HEK293 (cell line): ENCODE measurements at regions not wholly inside any gene's neighbourhood (a gene's known extent, or its start where the extent isn't known, plus 50 kb on each side); places are given as distances from the start of the nearest gene placed in this dataset.

Experiments
- CTCF ChIP-seq: fragments of 450-650 bp; formaldehyde crosslinking; IDR thresholded peaks from 2 replicates; pipeline ENCODE4 v1.5.1; 2016; ENCODE audit warnings: missing biosample characterization, missing genetic modification characterization
- YY1 ChIP-seq: fragments of 450-650 bp; formaldehyde crosslinking; IDR thresholded peaks from 2 replicates; pipeline ENCODE4 v1.5.1; 2018; ENCODE audit warnings: missing biosample characterization, missing genetic modification characterization
- ZBTB21 ChIP-seq: fragments of 450-650 bp; formaldehyde crosslinking; IDR thresholded peaks from 2 replicates; pipeline ENCODE4 v1.5.1; 2017; ENCODE audit warnings: missing biosample characterization, missing genetic modification characterization
- ZBTB7A ChIP-seq: fragments of 450-650 bp; formaldehyde crosslinking; IDR thresholded peaks from 2 replicates; pipeline ENCODE4 v1.5.1; 2016; ENCODE audit warnings: low read depth, missing biosample characterization, missing genetic modification characterization
- ZNF10 ChIP-seq: fragments of 450-650 bp; formaldehyde crosslinking; IDR thresholded peaks from 2 replicates; pipeline ENCODE4 v1.5.1; 2017; ENCODE audit warnings: missing biosample characterization, missing genetic modification characterization
- ZNF132 ChIP-seq: fragments of 450-650 bp; formaldehyde crosslinking; IDR thresholded peaks from 2 replicates; pipeline ENCODE4 v1.5.1; 2017; ENCODE audit warnings: missing biosample characterization, missing genetic modification characterization, borderline replicate concordance
- ZNF24 ChIP-seq: fragments of 450-650 bp; formaldehyde crosslinking; IDR thresholded peaks from 2 replicates; pipeline ENCODE4 v1.5.1; 2016; ENCODE audit warnings: missing biosample characterization, missing genetic modification characterization
- ZNF76 ChIP-seq: fragments of 450-650 bp; formaldehyde crosslinking; IDR thresholded peaks from 2 replicates; pipeline ENCODE4; 2016; ENCODE audit warnings: low read depth, missing biosample characterization, missing genetic modification characterization, borderline replicate concordance
- ZNF776 ChIP-seq: fragments of 450-650 bp; formaldehyde crosslinking; IDR thresholded peaks from 2 replicates; pipeline ENCODE4 v1.5.0; 2017; ENCODE audit warnings: missing biosample characterization, missing genetic modification characterization, borderline replicate concordance
- ZNF785 ChIP-seq: fragments of 450-650 bp; formaldehyde crosslinking; IDR thresholded peaks from 2 replicates; pipeline ENCODE4 v1.5.1; 2016; ENCODE audit warnings: missing biosample characterization, missing genetic modification characterization
- TF ChIP-seq, protein P1 (sequence below): fragments of 450-650 bp; formaldehyde crosslinking; conservative IDR thresholded peaks from 2 replicates; pipeline ENCODE4 v1.5.1; 2016; ENCODE audit warnings: low read depth, missing biosample characterization, missing genetic modification characterization
- TF ChIP-seq, protein P2 (sequence below): fragments of 450-650 bp; formaldehyde crosslinking; IDR thresholded peaks from 2 replicates; pipeline ENCODE4 v1.5.1; 2017; ENCODE audit warnings: missing biosample characterization, missing genetic modification characterization

DNA sequence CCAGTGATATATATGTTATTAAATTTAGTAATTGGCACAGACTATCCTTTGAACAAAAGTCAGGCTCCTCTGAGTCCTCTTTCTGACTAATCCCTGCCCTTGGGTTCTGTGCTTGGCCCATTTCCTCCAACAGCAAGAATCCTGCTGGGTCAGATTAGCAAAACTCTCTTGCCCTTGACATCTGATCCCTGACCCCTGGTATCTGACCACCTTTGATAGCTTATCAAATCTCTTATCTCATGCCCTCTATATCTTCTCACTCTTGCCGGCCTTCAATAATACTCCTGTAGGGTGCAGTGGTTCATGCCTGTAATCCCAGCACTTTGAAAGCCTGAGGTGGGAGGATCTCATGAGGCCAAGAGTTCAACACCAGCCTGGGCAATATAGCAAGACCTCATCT lies 245.5 kb upstream of the FAM47A start:
- no peak for TF ChIP-seq ZBTB21 (tag by site-specific recombination)
- TF ChIP-seq ZBTB7A (tag by site-specific recombination): no peak
- TF ChIP-seq ZNF24 (tag by site-specific recombination): no peak
- no peak for TF ChIP-seq ZNF76
- TF ChIP-seq CTCF (tag by site-specific recombination): no peak
- no peak for TF ChIP-seq ZNF10 (tag by site-specific recombination)
- TF ChIP-seq ZNF132 (tag by site-specific recombination): no peak
- no peak for TF ChIP-seq ZNF785 (tag by site-specific recombination)
- TF ChIP-seq, protein P1, sequence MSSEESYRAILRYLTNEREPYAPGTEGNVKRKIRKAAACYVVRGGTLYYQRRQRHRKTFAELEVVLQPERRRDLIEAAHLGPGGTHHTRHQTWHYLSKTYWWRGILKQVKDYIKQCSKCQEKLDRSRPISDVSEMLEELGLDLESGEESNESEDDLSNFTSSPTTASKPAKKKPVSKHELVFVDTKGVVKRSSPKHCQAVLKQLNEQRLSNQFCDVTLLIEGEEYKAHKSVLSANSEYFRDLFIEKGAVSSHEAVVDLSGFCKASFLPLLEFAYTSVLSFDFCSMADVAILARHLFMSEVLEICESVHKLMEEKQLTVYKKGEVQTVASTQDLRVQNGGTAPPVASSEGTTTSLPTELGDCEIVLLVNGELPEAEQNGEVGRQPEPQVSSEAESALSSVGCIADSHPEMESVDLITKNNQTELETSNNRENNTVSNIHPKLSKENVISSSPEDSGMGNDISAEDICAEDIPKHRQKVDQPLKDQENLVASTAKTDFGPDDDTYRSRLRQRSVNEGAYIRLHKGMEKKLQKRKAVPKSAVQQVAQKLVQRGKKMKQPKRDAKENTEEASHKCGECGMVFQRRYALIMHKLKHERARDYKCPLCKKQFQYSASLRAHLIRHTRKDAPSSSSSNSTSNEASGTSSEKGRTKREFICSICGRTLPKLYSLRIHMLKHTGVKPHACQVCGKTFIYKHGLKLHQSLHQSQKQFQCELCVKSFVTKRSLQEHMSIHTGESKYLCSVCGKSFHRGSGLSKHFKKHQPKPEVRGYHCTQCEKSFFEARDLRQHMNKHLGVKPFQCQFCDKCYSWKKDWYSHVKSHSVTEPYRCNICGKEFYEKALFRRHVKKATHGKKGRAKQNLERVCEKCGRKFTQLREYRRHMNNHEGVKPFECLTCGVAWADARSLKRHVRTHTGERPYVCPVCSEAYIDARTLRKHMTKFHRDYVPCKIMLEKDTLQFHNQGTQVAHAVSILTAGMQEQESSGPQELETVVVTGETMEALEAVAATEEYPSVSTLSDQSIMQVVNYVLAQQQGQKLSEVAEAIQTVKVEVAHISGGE (tag by site-specific recombination): no peak
- TF ChIP-seq, protein P2, sequence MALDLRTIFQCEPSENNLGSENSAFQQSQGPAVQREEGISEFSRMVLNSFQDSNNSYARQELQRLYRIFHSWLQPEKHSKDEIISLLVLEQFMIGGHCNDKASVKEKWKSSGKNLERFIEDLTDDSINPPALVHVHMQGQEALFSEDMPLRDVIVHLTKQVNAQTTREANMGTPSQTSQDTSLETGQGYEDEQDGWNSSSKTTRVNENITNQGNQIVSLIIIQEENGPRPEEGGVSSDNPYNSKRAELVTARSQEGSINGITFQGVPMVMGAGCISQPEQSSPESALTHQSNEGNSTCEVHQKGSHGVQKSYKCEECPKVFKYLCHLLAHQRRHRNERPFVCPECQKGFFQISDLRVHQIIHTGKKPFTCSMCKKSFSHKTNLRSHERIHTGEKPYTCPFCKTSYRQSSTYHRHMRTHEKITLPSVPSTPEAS (tag by site-specific recombination): no peak
- no peak for TF ChIP-seq YY1 (tag by site-specific recombination)
- no peak for TF ChIP-seq ZNF776
